ENCODE measurements at regions not wholly inside any gene's neighbourhood (a gene's known extent, or its start where the extent isn't known, plus 50 kb on each side); places are given as distances from the start of the nearest gene placed in this dataset.

- no peak for DNase-seq (ENCODE audit: low spot score)
Measured at GRCh38 chr1:55714230-55714629, 499.1 kb upstream of the USP24 start.

- DNase-seq (ENCODE audit: low spot score), result no peak
Measured at GRCh38 chr1:55713516-55713915, 498.4 kb upstream of the USP24 start.

- no peak for DNase-seq (ENCODE audit: low spot score)
Measured at GRCh38 chr1:55712148-55712547, 497.0 kb upstream of the USP24 start.

- no peak for DNase-seq (ENCODE audit: low spot score)
Measured at GRCh38 chr1:55708781-55709180, 493.6 kb upstream of the USP24 start.

GRCh38 chr1:55707846-55708245 lies 492.7 kb upstream of the USP24 start:
- DNase-seq (ENCODE audit: low spot score), result no peak

GRCh38 chr1:55707196-55707595 lies 492.0 kb upstream of the USP24 start:
- no peak for DNase-seq (ENCODE audit: low spot score)

- DNase-seq (ENCODE audit: low spot score), result no peak
Measured at GRCh38 chr1:55706397-55706796, 491.2 kb upstream of the USP24 start.

GRCh38 chr1:55703726-55704363 lies 488.7 kb upstream of the USP24 start:
- DNase-seq (ENCODE audit: low spot score), result no peak

- no peak for DNase-seq (ENCODE audit: low spot score)
Measured at GRCh38 chr1:55702064-55702463, 486.9 kb upstream of the USP24 start.

- DNase-seq (ENCODE audit: low spot score), result no peak
Measured at GRCh38 chr1:55700359-55701130, 485.4 kb upstream of the USP24 start.

GRCh38 chr1:55699228-55699627 lies 484.1 kb upstream of the USP24 start:
- DNase-seq (ENCODE audit: low spot score), result no peak

GRCh38 chr1:55697997-55698535 lies 482.9 kb upstream of the USP24 start:
- no peak for DNase-seq (ENCODE audit: low spot score)

- DNase-seq (ENCODE audit: low spot score), result no peak
Measured at GRCh38 chr1:55696891-55697290, 481.7 kb upstream of the USP24 start.

- no peak for DNase-seq (ENCODE audit: low spot score)
Measured at GRCh38 chr1:55696181-55696754, 481.1 kb upstream of the USP24 start.

GRCh38 chr1:55695552-55695951 lies 480.4 kb upstream of the USP24 start:
- DNase-seq (ENCODE audit: low spot score), result no peak

- DNase-seq (ENCODE audit: low spot score), result no peak
Measured at GRCh38 chr1:55695151-55695550, 480.0 kb upstream of the USP24 start.

- DNase-seq (ENCODE audit: low spot score), result no peak
Measured at GRCh38 chr1:55694310-55694801, 479.2 kb upstream of the USP24 start.

- DNase-seq (ENCODE audit: low spot score), result no peak
Measured at GRCh38 chr1:55692726-55693125, 477.6 kb upstream of the USP24 start.

GRCh38 chr1:55690366-55690765 lies 475.2 kb upstream of the USP24 start:
- no peak for DNase-seq (ENCODE audit: low spot score)

GRCh38 chr1:55689800-55690199 lies 474.6 kb upstream of the USP24 start:
- DNase-seq (ENCODE audit: low spot score), result no peak

GRCh38 chr1:55685560-55685959 lies 470.4 kb upstream of the USP24 start:
- no peak for DNase-seq (ENCODE audit: low spot score)

- no peak for DNase-seq (ENCODE audit: low spot score)
Measured at GRCh38 chr1:55684131-55684650, 469.0 kb upstream of the USP24 start.

GRCh38 chr1:55682198-55682597 lies 467.0 kb upstream of the USP24 start:
- DNase-seq (ENCODE audit: low spot score), result no peak

All from globus pallidus (tissue), 1 donor.